ENCODE measurements at regions not wholly inside any gene's neighbourhood (a gene's known extent, or its start where the extent isn't known, plus 50 kb on each side); places are given as distances from the start of the nearest gene placed in this dataset.

GRCh38 chr10:93215312-93215711, 141.6 kb downstream of the CYP26A1 start:
- TF ChIP-seq CTCF (IDR thresholded peaks at IDR 0.05; ENCODE audit: insufficient read depth, low read depth, low read length) (no peak), EZH2 (IDR thresholded peaks at IDR 0.05; ENCODE audit: insufficient read depth, low read length) (no peak)

All from astrocyte (in vitro differentiated cells and primary cell).